Neural cell (in vitro differentiated cells): ENCODE measurements at regions not wholly inside any gene's neighbourhood (a gene's known extent, or its start where the extent isn't known, plus 50 kb on each side); places are given as distances from the start of the nearest gene placed in this dataset.

Source experiments
- CTCF ChIP-seq: fragments of 450-650 bp; IDR thresholded peaks from 2 replicates; pipeline ENCODE4 v1.5.1; 2014; ENCODE audit warnings: antibody characterized with exemption, mild to moderate bottlenecking, moderate library complexity; ENCODE audit not compliant: poor library complexity, severe bottlenecking
- EP300 ChIP-seq: fragments of 450-650 bp; conservative IDR thresholded peaks from 2 replicates; pipeline ENCODE4 v1.6.1; 2014; ENCODE audit warnings: antibody characterized with exemption, mild to moderate bottlenecking, moderate library complexity; ENCODE audit not compliant: poor library complexity, severe bottlenecking
- EZH2 ChIP-seq: fragments of 200-600, 300-800 bp; shearing (Covaris generic), sonication (generic); IDR thresholded peaks from 2 replicates; pipeline ENCODE4 v1.6.1; 2014; ENCODE audit warnings: antibody characterized with exemption, low read length, borderline replicate concordance, mild to moderate bottlenecking; ENCODE audit not compliant: insufficient read depth, poor library complexity, severe bottlenecking
- POLR2AphosphoS5 ChIP-seq: IDR thresholded peaks from 2 replicates; pipeline ENCODE4 v1.6.1; 2012
- REST ChIP-seq: IDR thresholded peaks from 2 replicates; pipeline ENCODE4 v1.6.1; 2012; ENCODE audit warnings: borderline replicate concordance

GRCh38 chr18:73551211-73551610 lies 596.4 kb downstream of the FBXO15 start:
- TF ChIP-seq CTCF (no peak), EP300 (no peak), REST (no peak), POLR2AphosphoS5 (no peak), EZH2 (no peak)
